ENCODE measurements at regions not wholly inside any gene's neighbourhood (a gene's known extent, or its start where the extent isn't known, plus 50 kb on each side); places are given as distances from the start of the nearest gene placed in this dataset.

GRCh38 chr6:6860863-6861262 lies 246.9 kb upstream of the RREB1 start:
- Mint-ChIP-seq H3K27ac (no peak overlapping the region), H3K9me3 (peaks cover 20% of the 10 kb centered on the region), H3K4me3 (no peak overlapping the region), H3K4me1 (ENCODE audit: low read depth) (peaks cover 9% of the 10 kb centered on the region; the same call in 1 of the 2 replicates), H3K36me3 (ENCODE audit: low read depth) (peaks cover 4% of the 10 kb centered on the region; the same call in 1 of the 2 replicates), H3K27me3 (ENCODE audit: insufficient read depth) (no peaks in the 10 kb centered on the region; the same call in 1 of the 2 replicates)
- TF ChIP-seq CTCF (IDR thresholded peaks at IDR 0.05), result no peak
- no peak for DNase-seq

GRCh38 chr6:6861351-6861894 lies 246.3 kb upstream of the RREB1 start:
- Mint-ChIP-seq H3K4me1 (ENCODE audit: low read depth) (peaks cover 6% of the 10 kb centered on the region; the same call in 1 of the 2 replicates), H3K4me3 (no peak overlapping the region), H3K27me3 (ENCODE audit: insufficient read depth) (no peaks in the 10 kb centered on the region; the same call in 1 of the 2 replicates), H3K9me3 (peaks cover 15% of the 10 kb centered on the region), H3K27ac (no peak overlapping the region), H3K36me3 (ENCODE audit: low read depth) (peaks cover 1% of the 10 kb centered on the region; the same call in 1 of the 2 replicates)
- TF ChIP-seq CTCF (IDR thresholded peaks at IDR 0.05), result no peak
- DNase-seq, result no peak

GRCh38 chr6:6861995-6862394 lies 245.8 kb upstream of the RREB1 start:
- no peak for DNase-seq
- H3K4me1 Mint-ChIP-seq (ENCODE audit: low read depth), result peaks cover under 1% of the 10 kb centered on the region; the same call in 1 of the 2 replicates
- H3K9me3 Mint-ChIP-seq, result peaks cover 14% of the 10 kb centered on the region
- H3K36me3 Mint-ChIP-seq (ENCODE audit: low read depth), result no peaks in the 10 kb centered on the region
- H3K4me3 Mint-ChIP-seq, result no peak overlapping the region
- H3K27me3 Mint-ChIP-seq (ENCODE audit: insufficient read depth), result no peaks in the 10 kb centered on the region; the same call in 1 of the 2 replicates
- no peak overlapping the region for H3K27ac Mint-ChIP-seq
- TF ChIP-seq CTCF (IDR thresholded peaks at IDR 0.05), result no peak

GRCh38 chr6:6863970-6864639 lies 243.7 kb upstream of the RREB1 start:
- Mint-ChIP-seq H3K9me3 (peaks cover 25% of the 10 kb centered on the region), H3K4me1 (ENCODE audit: low read depth) (no peaks in the 10 kb centered on the region), H3K27ac (no peak overlapping the region), H3K4me3 (no peak overlapping the region), H3K27me3 (ENCODE audit: insufficient read depth) (peaks cover 1% of the 10 kb centered on the region; the same call in 1 of the 2 replicates), H3K36me3 (ENCODE audit: low read depth) (no peaks in the 10 kb centered on the region)
- no peak for TF ChIP-seq CTCF (IDR thresholded peaks at IDR 0.05)
- no peak for DNase-seq

- H3K4me3 Mint-ChIP-seq, result no peak overlapping the region
- H3K27ac Mint-ChIP-seq, result no peak overlapping the region
- no peaks in the 10 kb centered on the region for H3K36me3 Mint-ChIP-seq (ENCODE audit: low read depth)
- peaks cover 25% of the 10 kb centered on the region for H3K9me3 Mint-ChIP-seq
- peaks cover 3% of the 10 kb centered on the region; the same call in 1 of the 2 replicates for H3K27me3 Mint-ChIP-seq (ENCODE audit: insufficient read depth)
- no peak for TF ChIP-seq CTCF (IDR thresholded peaks at IDR 0.05)
- no peaks in the 10 kb centered on the region for H3K4me1 Mint-ChIP-seq (ENCODE audit: low read depth)
- DNase-seq, result no peak
Measured at GRCh38 chr6:6865611-6866010, 242.2 kb upstream of the RREB1 start.

Measured in HFFc6 (cell line).